Motor neuron (in vitro differentiated cells): ENCODE measurements at regions not wholly inside any gene's neighbourhood (a gene's known extent, or its start where the extent isn't known, plus 50 kb on each side); places are given as distances from the start of the nearest gene placed in this dataset.
"Not testable (repeated sequence)": the region's sequence is repeated elsewhere in the genome, so short reads cannot be mapped to it uniquely, and the experiment has no call there.

Source experiments
- ATAC-seq, 8 experiments: fragments of 200-7000 bp; cut with Tn5 transposase; replicated peaks in 6 of 8; 2 replicates each; pipeline ENCODE4 v1.8.0; 2021; ENCODE audit warnings: mild to moderate bottlenecking in 8 of 8, moderate library complexity in 8 of 8
- H3K27ac ChIP-seq, 2 donors: fragments of 250-450 bp; sonication (Bioruptor Pico); 2 replicates each; pipeline ENCODE4 v1.9.0; 2021; ENCODE audit warnings: antibody characterized with exemption in 2 of 2, mild to moderate bottlenecking in 2 of 2, moderate library complexity in 1 of 2
- H3K4me1 ChIP-seq, 2 donors: fragments of 250-450 bp; sonication (Bioruptor Pico); replicated peaks in 1 of 2; 2 replicates each; pipeline ENCODE4 v1.6.1; 2021; ENCODE audit warnings: antibody characterized with exemption in 2 of 2, mild to moderate bottlenecking in 2 of 2, moderate library complexity in 1 of 2
- H3K4me3 ChIP-seq, 5 donors: fragments of 250-450 bp; sonication (Bioruptor Pico); 2 replicates each; pipeline ENCODE4 v1.9.0; 2021; ENCODE audit warnings: antibody characterized with exemption in 5 of 5, mild to moderate bottlenecking in 5 of 5, moderate library complexity in 4 of 5
- WGBS, 10 experiments: fragments of 450-650 bp; shearing (Covaris generic); methylation state at CpG; one replicate each; pipeline ENCODE4 v1.0.0; 2022; 5-methylcytosine and 5-hydroxymethylcytosine counted together
- in situ Hi-C, 9 experiments: fragments of 400-800 bp; cut with MboI; loops; one replicate each; pipeline ENCODE4 v1.15.0; 2021; ENCODE audit warnings: low sequenced_read_pairs in 9 of 9, low pct_unique_long_range_greater_than_20kb in 2 of 9; ENCODE audit not compliant: unreplicated experiment in 9 of 9

GRCh38 chr18:62652057-62652629 lies 63.2 kb upstream of the PHLPP1 start:
- H3K4me3 ChIP-seq, in situ Hi-C loops: not testable (repeated sequence)
- peak in 2 of 8 experiments; percentile 16 to 23 for ATAC-seq
- Histone ChIP-seq H3K4me1 (peaks cover 0 to 11% of the 10 kb centered on the region in 2 donors), H3K27ac (peak overlapping the region in 1 of 2 donors; percentile 21)
- WGBS, 10 experiments, result 8 to 80% (median 73%) methylated on average over 2 to 14 of the region's 15 CpGs; no CpG with 5 or more reads in 1 of the 10 experiments

DNA sequence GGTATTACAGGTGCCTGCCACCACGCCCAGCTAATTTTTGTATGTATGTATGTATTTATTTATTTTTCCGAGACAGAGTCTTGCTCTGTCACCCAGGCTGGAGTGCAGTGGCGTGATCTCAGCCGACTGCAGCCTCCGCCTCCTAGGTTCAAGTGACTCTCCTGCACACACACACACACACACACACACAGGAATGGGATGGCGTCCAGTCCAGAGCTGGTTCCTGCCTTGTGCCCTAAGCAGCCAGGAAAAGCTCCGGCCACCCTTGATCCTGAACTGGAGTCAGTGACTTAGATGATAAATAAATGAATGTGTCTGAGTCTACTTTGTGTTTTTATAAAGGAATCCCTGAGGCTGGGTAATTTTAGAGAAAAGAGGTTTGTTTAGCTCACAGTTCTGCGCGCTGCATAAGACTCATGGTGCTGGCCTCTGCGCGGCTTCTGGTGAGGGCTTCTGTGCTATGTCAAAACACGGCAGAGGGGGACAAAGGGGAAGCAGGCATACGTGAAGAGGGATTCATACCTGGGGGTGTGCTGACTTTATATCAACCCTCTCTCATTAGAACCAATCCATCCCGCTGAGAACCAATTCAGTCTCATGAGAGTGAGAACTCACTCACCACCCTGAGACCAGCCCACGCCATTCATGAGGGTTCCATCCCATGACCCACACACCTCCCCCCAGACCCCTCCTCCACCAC lies 59.7 kb upstream of the PHLPP1 start:
- WGBS, 10 experiments, result 40 to 100% (median 89%) methylated on average over 1 to 8 of the region's 15 CpGs; no CpG with 5 or more reads in 3 of the 10 experiments
- ATAC-seq, result no peak
- no peak overlapping the region for H3K27ac ChIP-seq
- H3K4me3 ChIP-seq, result no peak overlapping the region
- H3K4me1 ChIP-seq, result peaks cover 0 to 11% of the 10 kb centered on the region in 2 donors
- in situ Hi-C loops, result no loop called here

GRCh38 chr18:62658028-62658427 lies 57.3 kb upstream of the PHLPP1 start:
- Histone ChIP-seq H3K27ac (no peak overlapping the region), H3K4me3 (no peak overlapping the region), H3K4me1 (no peaks in the 10 kb centered on the region)
- ATAC-seq, result no peak
- 20 to 100% (median 71%) methylated on average over 1 of the region's 1 CpG; no CpG with 5 or more reads in 5 of the 10 experiments for WGBS, 10 experiments
- in situ Hi-C loops, result no loop called here

DNA sequence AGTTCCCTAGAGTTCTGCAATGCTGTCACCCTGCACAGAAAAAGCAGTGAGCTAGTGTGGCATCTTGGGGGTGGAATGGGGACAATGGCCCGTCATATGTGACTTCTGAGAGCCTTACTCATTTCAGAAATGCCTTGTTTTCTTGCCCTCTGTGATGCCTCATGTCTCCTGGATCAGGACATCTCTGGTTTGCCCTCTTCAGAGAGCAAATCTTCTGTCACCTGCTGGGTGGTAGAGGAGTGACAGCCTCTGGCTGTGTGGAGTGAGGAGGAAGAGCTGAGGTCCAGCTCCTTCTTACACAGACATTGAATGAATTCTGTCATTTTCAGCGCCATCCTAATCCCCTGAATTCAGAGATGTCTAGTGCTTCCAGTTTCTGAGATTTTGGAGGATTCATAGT lies 55.6 kb upstream of the PHLPP1 start:
- Histone ChIP-seq H3K4me3 (no peak overlapping the region), H3K4me1 (no peaks in the 10 kb centered on the region), H3K27ac (no peak overlapping the region)
- 88 to 100% (median 94%) methylated on average over 1 to 2 of the region's 2 CpGs; no CpG with 5 or more reads in 6 of the 10 experiments for WGBS, 10 experiments
- ATAC-seq, result no peak
- in situ Hi-C loops, result no loop called here

- WGBS, 10 experiments, result 37 to 100% (median 82%) methylated on average over 1 to 3 of the region's 3 CpGs
- Histone ChIP-seq H3K27ac (no peak overlapping the region), H3K4me3 (no peak overlapping the region), H3K4me1 (no peaks in the 10 kb centered on the region)
- in situ Hi-C loops, result no loop called here
- peak in 1 of 8 experiments; percentile 57 for ATAC-seq
Measured at GRCh38 chr18:62660691-62661090, 54.6 kb upstream of the PHLPP1 start.

DNA sequence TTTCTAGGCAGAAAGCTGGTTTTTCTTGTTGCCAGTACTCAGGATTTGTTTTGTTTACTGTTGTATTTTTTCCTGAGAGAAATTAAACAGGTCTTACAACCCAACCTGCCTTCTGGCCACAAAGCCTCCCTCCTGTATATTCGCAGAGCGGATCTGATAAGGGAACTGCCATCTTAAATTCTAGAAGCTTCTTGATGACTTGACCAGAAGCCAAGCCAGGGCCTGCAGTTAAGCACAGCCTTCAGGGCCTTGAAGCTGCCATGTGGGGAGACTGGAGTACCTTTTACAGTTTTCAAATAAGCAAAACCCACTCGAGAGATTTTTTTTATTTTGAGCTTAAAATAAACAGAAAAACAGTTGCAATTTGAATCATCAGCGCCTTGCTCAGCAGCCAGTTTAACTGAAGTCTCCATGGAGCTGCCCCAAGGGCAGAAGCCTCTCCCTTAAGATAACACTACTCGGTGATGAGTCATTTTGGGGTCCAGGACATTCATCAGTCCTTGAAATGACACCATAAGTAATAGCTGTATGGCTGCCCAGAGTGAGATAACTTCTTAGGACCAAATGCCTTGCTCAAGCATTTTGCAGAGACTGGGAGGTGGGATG lies 51.5 kb upstream of the PHLPP1 start:
- Histone ChIP-seq H3K4me3 (no peak overlapping the region), H3K4me1 (no peaks in the 10 kb centered on the region), H3K27ac (no peak overlapping the region)
- ATAC-seq, result peak; percentile 64 to 92 (median 86)
- 54 to 100% (median 83%) methylated on average over 1 to 5 of the region's 5 CpGs for WGBS, 10 experiments
- in situ Hi-C loops, result no loop called here

GRCh38 chr18:62664414-62664813 lies 50.9 kb upstream of the PHLPP1 start:
- H3K27ac ChIP-seq, result no peak overlapping the region
- in situ Hi-C loops, result no loop called here

GRCh38 chr18:62665188-62665587 lies 50.2 kb upstream of the PHLPP1 start:
- no peaks in the 10 kb centered on the region for H3K4me1 ChIP-seq
- no peak overlapping the region for H3K4me3 ChIP-seq
- H3K27ac ChIP-seq, result no peak overlapping the region
- WGBS, 10 experiments, result 8 to 100% (median 98%) methylated on average over 1 to 4 of the region's 4 CpGs; no CpG with 5 or more reads in 4 of the 10 experiments
- in situ Hi-C loops, result no loop called here
- ATAC-seq, result peak in 3 of 8 experiments; percentile 50 to 83 (median 53)

More at GRCh38 chr18:62664414-62664813, 50.9 kb upstream of the PHLPP1 start:
- H3K4me3 ChIP-seq, result no peak overlapping the region
- WGBS, 10 experiments, result 80 to 93% (median 89%) methylated on average over 2 to 4 of the region's 6 CpGs; no CpG with 5 or more reads in 4 of the 10 experiments
- H3K4me1 ChIP-seq, result no peaks in the 10 kb centered on the region
- ATAC-seq, result peak in 3 of 8 experiments; percentile 23 to 77 (median 33)
